AG10803 (cell line): ENCODE measurements at regions not wholly inside any gene's neighbourhood (a gene's known extent, or its start where the extent isn't known, plus 50 kb on each side); places are given as distances from the start of the nearest gene placed in this dataset.

Source experiments
- DNase-seq: peaks from one replicate; pipeline ENCODE4 v3.0.0; 2010; ENCODE audit warnings: low read depth
- H3K4me3 ChIP-seq: 2 replicates; pipeline ENCODE4 v1.5.1; 2011; ENCODE audit warnings: mild to moderate bottlenecking, low read length, control low read depth
- TF ChIP-seq, protein P1 (sequence below): conservative IDR thresholded peaks from 2 replicates; pipeline ENCODE4 v1.5.1; 2011; ENCODE audit warnings: mild to moderate bottlenecking, low read length, control low read depth, inconsistent platforms

DNA sequence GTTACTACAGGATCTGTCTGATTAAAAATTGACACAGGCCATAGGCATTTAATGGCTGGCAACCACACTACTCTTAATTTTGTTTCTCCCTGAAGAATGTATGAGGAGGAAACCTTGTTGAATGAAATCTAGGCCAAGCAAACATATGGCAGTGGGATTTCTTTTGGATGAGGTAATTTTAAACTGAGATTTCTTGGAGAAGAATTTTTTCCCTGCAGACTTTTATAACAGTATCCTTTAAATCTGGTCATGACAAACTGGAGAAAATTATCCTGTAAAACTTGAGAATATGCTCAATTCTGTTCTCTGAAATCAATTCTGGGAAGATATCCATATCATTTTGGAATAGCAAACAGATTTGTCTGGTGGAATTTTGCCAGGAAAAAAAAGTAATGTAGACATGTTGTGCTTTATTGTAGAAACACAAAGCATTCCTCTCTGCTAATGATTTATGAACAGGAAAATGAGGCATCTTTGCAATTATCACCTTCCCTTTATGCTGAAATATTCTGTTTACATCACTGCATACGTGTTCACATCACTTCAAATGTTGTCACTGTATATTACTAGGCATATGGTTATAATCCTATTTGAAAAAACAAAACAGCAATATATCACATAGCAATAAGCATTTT is 108.3 kb upstream of the ARSJ start:
- TF ChIP-seq, protein P1, sequence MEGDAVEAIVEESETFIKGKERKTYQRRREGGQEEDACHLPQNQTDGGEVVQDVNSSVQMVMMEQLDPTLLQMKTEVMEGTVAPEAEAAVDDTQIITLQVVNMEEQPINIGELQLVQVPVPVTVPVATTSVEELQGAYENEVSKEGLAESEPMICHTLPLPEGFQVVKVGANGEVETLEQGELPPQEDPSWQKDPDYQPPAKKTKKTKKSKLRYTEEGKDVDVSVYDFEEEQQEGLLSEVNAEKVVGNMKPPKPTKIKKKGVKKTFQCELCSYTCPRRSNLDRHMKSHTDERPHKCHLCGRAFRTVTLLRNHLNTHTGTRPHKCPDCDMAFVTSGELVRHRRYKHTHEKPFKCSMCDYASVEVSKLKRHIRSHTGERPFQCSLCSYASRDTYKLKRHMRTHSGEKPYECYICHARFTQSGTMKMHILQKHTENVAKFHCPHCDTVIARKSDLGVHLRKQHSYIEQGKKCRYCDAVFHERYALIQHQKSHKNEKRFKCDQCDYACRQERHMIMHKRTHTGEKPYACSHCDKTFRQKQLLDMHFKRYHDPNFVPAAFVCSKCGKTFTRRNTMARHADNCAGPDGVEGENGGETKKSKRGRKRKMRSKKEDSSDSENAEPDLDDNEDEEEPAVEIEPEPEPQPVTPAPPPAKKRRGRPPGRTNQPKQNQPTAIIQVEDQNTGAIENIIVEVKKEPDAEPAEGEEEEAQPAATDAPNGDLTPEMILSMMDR = no peak
- DNase-seq = peak; percentile 90

DNA sequence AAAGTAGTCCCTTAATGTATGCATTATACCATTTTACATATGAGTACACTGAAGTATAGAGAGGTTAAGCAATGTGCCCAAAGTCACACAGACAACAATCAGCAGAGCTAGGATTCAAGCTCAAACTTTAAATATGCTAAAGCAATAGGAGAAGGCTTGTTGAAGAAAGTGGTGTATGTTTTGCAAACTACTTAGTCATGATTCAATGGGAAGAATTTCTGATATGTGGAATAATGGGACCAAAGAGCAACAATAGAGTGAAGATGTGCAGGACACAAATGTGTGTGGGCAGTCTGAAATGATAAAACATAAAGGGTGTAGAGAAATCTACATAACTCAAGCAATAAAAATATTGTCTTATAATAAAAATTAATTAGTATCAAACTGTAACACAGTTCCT is 109.0 kb upstream of the ARSJ start:
- no peak overlapping the region for H3K4me3 ChIP-seq
- TF ChIP-seq, protein P1 = no peak
- DNase-seq = peak; percentile 36

More for the DNA sequence above, 108.3 kb upstream of the ARSJ start:
- no peak overlapping the region for H3K4me3 ChIP-seq

DNA sequence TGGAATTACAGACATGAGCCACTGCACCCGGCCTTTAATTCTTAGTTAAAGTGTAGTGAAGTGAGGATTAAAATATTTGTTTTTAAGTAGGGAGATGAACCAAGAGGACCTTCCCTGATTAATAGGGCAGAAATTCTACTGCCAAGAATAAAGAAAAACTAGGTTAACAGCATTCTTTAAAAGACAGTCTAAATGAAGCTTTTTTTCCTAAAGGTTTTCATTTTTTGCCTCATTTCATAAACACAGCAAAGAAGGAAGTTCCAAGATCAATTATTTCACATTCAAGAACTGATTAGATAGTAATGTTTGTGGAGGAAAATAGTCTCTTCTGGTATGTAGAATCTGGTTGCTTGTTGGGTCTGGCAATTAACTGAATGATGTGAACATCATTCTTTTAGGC is 112.1 kb upstream of the ARSJ start:
- DNase-seq = peak; percentile 16
- TF ChIP-seq, protein P1 = no peak
- H3K4me3 ChIP-seq = no peak overlapping the region

DNA sequence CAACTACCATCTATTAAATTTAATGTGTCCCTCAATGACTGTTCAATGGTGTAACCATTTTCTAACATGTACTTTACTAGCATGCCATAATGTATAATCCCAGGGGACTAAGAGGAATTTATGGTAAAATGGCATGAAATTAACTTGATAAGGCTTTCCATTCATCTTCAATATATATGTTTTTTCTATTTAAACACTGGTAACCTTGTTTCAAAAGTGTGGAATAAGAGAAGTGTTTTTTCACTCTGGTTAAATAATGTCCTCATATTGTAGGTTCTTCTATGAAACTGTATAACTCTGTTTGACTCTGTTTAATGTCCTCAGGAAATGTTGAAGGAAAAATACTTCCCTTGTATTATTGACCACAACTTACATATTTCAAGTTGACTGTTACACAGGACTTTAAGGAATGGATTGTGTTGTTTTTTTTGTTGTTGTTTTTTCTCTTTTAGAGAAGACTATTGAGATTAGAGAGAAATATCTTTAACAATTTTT is 113.8 kb upstream of the ARSJ start:
- no peak overlapping the region for H3K4me3 ChIP-seq
- TF ChIP-seq, protein P1 = no peak
- no peak for DNase-seq

DNA sequence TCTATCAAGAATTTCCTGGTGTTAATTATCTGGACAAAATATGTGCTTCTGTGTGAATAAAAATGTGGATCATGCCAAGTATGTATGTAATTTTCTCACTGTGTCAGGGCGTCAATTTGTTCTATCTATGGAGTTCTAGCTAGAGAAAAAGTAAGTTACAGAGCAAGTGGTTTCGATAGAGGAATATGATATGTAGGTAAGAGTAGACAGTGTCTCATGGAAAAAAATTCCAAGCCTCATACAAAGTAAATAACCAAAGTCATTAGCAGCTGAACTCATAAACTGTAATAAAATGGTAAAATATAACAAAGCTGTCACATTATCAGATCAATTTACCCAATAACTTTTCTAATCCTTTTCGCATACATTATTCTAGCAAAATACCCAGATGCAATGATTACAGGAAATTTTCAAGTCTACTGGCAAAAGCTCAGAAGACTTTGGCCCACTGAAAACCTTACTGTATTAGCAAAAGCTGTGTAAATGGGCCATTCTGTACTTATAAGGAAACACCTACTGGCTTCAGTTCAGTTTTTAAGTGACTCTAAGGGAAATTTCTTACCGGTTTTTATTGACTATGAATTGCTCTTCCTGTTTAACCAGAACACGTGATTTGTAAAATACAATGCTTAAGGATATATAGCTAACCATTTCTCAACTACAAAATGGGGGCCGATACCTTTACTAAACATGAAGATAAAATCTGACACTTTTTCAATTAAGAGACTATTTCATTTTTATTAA is 121.0 kb upstream of the ARSJ start:
- H3K4me3 ChIP-seq = no peak overlapping the region
- no peak for DNase-seq
- TF ChIP-seq, protein P1 = no peak

DNA sequence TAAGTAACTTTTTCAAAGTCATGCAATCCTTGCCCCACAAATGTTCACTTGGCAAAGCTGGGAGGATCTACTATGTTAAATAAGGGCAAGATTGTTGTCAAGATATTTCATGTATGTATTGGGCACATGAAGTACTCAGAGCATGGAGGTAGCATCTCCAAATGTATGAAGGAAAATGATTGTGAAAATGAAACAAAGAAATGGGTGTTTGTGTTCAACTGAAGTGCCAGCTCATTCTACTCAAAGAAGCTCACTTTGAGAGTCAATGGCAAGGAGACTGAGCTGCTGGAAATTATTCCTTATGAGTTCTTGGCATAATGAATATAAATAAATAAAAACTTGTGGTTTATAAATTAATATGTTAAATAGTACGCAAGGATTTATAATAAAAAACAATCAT is 124.5 kb upstream of the ARSJ start:
- H3K4me3 ChIP-seq = no peak overlapping the region
- DNase-seq = no peak
- TF ChIP-seq, protein P1 = no peak

DNA sequence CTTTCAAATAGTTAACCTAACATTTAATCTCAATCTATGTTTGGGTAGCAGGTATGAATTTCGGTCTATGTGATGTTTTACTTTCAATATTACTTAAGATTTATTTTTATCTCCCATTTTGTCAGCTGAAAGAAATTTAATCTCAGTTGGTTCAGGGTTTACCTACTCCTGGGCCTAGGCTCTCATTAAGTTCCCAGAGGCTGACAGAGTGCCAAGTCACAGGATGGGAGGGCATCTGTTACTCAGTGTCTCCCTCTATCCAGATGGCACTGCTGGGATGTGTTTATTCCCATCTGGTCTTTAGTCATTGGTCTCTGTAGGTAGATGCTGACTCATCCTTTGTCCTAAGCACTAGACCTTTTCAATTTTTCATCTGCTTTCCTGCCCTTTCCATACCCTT is 129.4 kb upstream of the ARSJ start:
- TF ChIP-seq, protein P1 = no peak
- H3K4me3 ChIP-seq = no peak overlapping the region
- DNase-seq = peak; percentile 19
